IPS DF 4.7 (cell line): ENCODE measurements at regions not wholly inside any gene's neighbourhood (a gene's known extent, or its start where the extent isn't known, plus 50 kb on each side); places are given as distances from the start of the nearest gene placed in this dataset.

Experiments
- DNase-seq: peaks from one replicate; pipeline ENCODE4 v3.0.0-alpha.2; 2013; ENCODE audit warnings: low spot score; ENCODE audit errors: extremely low read depth

DNA sequence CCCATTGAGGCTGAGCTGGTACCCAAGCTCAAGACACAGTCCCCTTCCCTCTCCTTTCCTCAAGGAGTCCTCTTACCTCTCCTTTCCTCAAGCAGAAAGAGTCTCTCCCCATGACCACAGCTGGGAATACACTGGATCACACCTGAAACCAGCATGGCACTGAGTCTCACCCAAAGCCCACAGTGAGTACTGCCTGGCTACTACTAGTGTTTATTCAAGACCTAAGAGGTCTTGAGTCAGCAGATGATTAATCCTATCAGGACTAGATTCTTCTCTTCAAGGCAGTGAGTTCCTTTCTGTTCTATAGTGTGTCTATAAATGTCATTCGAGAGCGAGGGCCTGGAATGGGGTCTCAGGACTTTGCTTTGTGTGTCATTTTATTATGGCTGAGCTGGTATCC lies 111.4 kb downstream of the METTL4 start:
- no peak for DNase-seq

DNA sequence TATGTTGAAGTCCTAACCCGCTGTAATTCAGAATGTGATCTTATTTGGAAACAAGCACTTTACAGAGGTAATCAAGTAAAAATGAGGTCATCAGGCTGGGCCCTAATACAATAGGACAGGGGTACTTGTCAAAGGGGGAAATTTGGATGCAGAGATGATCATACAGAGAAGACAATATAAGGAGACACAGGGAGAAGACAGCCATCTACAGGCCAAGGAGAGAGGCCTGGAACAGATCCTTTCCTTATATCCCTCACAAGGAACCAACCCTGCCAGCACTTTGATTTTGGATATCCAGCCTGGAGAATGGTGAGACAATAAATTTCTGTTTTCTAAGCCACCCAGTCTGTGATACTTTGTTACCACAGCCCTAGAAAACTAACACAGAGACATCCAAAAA lies 104.3 kb downstream of the METTL4 start:
- no peak for DNase-seq

DNA sequence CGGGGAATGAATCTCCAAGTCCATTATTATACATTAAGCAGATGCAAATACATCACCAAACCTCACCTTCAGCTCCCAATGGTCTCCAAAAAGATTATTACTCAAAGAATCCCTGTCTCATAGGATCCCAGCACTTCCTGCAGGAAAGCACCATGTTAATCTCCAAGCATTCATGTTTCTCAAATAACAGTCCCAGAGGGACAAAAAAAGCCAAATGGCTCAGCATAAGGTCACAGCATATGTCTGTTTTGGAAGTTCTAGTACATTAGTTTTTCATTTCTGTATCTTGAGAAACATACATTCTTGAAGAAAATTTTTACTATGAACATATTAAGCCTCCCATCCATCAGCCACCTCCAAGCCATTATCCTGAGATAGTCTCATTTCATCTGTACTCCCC lies 103.3 kb downstream of the METTL4 start:
- no peak for DNase-seq

DNA sequence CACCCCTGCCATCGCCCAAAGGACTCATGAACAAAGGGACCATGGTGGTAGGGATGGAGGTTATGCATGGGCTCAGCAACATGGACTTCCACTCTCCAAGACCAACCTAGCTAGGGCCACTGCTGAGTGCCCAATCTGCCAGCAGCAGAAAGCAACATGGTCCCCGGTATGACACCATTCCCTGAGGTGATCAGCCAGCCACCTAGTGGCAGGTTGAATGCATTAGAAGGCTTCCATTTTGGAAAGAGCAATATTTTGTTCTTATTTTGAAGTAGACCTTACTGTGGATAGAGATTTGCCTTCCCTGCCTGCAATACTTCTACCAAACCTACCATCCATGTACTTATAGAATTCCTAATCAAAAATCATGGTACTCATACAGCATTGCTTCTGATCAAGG lies 99.8 kb downstream of the METTL4 start:
- no peak for DNase-seq

DNA sequence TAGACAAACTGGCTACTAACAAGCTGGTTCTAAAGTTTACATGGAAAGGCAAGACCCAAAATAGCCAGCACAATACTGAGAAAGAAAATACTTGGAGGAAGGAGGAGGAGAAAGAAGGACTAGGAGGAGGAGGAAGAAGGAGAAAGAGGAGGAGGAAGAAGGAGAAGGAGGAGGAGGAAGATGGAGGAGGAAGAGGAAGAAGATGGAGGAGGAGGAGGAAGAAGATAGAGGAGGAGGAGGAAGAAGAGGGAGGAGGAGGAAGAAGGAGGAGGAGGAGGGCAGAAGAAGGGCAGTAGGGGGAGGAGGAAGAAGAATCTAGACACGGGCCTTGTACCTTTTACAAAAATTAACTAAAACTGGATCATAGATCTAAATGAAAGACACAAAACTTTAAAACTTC lies 92.6 kb downstream of the METTL4 start:
- no peak for DNase-seq

DNA sequence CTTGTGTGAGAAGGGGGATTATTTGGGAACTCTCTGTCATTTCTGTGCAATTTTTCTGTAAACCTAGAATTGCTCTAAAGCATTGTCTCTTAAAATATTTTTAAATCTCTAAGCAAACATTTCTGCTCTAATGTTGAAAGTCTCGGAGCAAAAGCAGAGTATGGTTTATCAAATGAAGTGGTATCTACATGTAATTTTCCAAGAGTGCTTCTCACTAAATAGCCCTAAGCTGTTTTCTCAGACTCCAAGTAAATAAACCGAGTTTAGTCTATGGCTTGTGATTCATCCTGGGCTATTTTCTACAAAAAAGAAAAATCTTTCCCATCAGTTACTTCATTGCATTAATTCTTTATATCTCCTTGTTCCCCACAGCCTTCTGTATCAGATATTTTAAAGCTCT lies 90.8 kb downstream of the METTL4 start:
- DNase-seq: no peak

DNA sequence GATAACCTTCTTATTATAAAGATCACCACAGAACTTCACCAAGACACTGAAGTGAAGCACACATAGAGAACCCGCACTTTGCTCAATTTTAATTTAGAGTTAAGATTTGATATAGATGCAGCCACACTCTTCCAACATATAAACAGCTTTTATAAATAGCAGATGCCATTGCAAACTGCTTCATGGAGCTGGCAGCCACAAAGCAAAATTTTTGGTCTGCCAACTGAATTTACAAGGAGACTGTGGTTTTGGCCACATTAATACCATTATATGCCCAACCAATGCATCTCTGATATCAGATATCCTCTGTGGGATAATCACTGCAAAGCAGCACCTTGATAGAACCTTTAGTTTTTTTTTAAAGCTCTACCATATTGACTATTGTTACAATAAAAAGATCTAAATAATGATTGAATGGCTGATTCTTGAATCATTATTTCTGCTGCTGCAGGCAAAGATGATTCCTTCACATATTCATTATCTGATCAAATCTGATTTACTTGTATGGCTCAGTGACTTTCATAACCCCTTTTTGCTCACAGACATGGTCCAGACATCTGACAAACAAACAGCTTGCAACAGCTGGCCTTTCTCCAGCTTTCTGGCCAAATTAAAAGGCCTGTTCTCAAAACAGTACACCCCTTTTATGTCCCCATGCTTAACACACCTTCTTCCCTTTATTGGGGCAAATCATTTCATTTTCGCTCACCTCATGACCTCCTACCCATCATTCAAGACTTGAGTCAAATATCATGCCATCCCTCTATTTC lies 88.4 kb downstream of the METTL4 start:
- no peak for DNase-seq

DNA sequence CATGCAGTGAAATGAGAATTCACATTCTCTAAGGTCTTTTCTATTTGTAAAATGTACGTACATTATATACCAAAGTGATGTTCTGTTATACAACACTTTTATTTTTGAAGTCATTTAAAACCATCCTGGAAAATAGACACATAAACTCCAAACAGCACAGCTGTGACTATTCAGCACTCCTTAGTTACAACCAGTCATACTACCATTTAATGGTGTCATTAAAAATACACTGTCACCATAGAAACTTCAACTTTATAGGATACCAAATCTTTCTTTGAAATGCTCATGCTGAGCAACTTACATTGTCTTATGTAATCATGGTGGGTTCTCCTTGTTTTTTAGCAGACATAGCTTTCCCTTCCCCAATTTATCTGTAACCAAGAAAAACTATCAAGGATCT lies 85.3 kb downstream of the METTL4 start:
- DNase-seq: no peak

DNA sequence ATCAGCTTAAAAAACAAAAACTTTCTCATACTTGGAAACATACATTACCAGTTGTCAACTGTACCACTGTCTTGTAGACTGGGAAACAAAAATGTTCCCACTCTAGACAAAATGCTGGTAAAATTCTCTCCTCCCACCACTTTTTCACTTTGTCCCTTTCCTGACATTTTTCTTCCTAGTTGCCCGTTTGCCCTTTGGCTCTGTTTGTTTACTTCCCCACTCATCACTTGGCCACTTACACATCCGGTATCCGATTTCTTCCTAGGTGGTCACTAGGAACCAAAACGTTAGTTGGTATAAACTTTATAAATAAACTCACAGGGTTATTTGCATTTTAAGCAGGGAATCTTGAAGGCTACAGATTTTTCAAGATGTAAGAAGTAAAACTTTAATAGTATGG lies 84.9 kb downstream of the METTL4 start:
- no peak for DNase-seq
